ENCODE measurements at regions not wholly inside any gene's neighbourhood (a gene's known extent, or its start where the extent isn't known, plus 50 kb on each side); places are given as distances from the start of the nearest gene placed in this dataset.

GRCh38 chrX:148215726-148216125 lies 234.6 kb downstream of the FMR1NB start:
- H3K27ac ChIP-seq, result no peak overlapping the region
- TF ChIP-seq, protein P1, sequence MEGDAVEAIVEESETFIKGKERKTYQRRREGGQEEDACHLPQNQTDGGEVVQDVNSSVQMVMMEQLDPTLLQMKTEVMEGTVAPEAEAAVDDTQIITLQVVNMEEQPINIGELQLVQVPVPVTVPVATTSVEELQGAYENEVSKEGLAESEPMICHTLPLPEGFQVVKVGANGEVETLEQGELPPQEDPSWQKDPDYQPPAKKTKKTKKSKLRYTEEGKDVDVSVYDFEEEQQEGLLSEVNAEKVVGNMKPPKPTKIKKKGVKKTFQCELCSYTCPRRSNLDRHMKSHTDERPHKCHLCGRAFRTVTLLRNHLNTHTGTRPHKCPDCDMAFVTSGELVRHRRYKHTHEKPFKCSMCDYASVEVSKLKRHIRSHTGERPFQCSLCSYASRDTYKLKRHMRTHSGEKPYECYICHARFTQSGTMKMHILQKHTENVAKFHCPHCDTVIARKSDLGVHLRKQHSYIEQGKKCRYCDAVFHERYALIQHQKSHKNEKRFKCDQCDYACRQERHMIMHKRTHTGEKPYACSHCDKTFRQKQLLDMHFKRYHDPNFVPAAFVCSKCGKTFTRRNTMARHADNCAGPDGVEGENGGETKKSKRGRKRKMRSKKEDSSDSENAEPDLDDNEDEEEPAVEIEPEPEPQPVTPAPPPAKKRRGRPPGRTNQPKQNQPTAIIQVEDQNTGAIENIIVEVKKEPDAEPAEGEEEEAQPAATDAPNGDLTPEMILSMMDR (IDR thresholded peaks at IDR 0.05), result no peak
- H3K9me3 ChIP-seq, result no peaks in the 10 kb centered on the region
- no peaks in the 10 kb centered on the region for H3K27me3 ChIP-seq
- H3K4me3 ChIP-seq (ENCODE audit: low read depth in 1 of 2, low read length in 1 of 2), result no peak overlapping the region
- no peaks in the 10 kb centered on the region for H3K4me1 ChIP-seq (ENCODE audit: control insufficient read depth in 1 of 2, insufficient read depth in 1 of 2, low read depth in 1 of 2, low read length in 1 of 2)
- H3K36me3 ChIP-seq, result no peaks in the 10 kb centered on the region

- no peaks in the 10 kb centered on the region for H3K27me3 ChIP-seq
- TF ChIP-seq, protein P1 (IDR thresholded peaks at IDR 0.05), result no peak
Observed at GRCh38 chrX:148223361-148223760, 242.2 kb downstream of the FMR1NB start.

DNA sequence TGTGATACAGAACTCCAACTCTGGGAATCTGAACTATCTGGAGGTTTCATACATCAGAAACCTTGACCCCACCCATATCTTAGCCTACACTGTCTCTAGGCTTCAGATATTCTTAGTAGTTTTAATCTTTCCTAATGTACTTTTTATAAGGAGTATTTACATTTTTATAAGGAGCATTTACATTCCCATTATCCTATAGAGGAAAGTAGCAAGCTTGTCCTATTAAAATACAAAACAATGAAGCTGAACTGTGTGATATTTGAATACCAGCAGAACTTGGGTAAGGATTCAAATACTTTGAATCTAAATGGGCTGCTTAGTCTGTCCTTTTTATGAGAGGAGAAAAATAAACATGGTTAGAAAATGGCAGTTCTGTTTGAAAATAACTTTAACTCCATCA lies 247.4 kb downstream of the FMR1NB start:
- Histone ChIP-seq H3K27me3 (no peaks in the 10 kb centered on the region), H3K27ac (no peak overlapping the region)
- TF ChIP-seq, protein P1 (IDR thresholded peaks at IDR 0.05), result no peak

More at GRCh38 chrX:148223361-148223760, 242.2 kb downstream of the FMR1NB start:
- Histone ChIP-seq H3K9me3 (no peaks in the 10 kb centered on the region), H3K36me3 (no peaks in the 10 kb centered on the region), H3K27ac (no peak overlapping the region), H3K4me1 (ENCODE audit: control insufficient read depth in 1 of 2, insufficient read depth in 1 of 2, low read depth in 1 of 2, low read length in 1 of 2) (no peaks in the 10 kb centered on the region), H3K4me3 (ENCODE audit: low read depth in 1 of 2, low read length in 1 of 2) (no peak overlapping the region)

DNA sequence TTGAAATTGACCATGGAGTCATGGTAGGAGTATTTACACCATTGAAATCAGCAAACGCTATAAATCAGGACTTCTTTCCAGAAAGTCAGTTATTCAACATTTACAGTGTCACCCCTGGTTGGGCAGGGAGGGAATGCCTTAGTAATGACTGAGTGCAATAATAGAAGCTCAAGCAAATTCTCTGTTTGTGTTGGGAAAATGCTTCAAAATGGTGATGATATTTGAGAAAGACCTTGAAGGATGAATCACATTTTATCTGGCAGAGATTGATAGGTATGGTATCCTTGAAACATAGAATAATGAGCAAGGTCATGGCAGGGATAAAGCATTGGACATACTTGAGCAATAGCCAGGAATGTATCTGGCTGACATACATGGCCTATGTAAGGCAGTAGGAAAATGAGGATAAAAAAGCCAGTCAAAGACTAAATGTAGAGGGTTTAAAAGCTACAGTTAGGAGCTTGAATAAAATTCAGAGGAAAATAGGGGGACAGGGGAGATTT lies 248.7 kb downstream of the FMR1NB start:
- H3K4me3 ChIP-seq (ENCODE audit: low read depth in 1 of 2, low read length in 1 of 2), result no peak overlapping the region

More for the DNA sequence above, 247.4 kb downstream of the FMR1NB start:
- no peaks in the 10 kb centered on the region for H3K36me3 ChIP-seq
- no peak overlapping the region for H3K4me3 ChIP-seq (ENCODE audit: low read depth in 1 of 2, low read length in 1 of 2)
- H3K4me1 ChIP-seq (ENCODE audit: control insufficient read depth in 1 of 2, insufficient read depth in 1 of 2, low read depth in 1 of 2, low read length in 1 of 2), result no peaks in the 10 kb centered on the region
- H3K9me3 ChIP-seq, result no peaks in the 10 kb centered on the region

DNA sequence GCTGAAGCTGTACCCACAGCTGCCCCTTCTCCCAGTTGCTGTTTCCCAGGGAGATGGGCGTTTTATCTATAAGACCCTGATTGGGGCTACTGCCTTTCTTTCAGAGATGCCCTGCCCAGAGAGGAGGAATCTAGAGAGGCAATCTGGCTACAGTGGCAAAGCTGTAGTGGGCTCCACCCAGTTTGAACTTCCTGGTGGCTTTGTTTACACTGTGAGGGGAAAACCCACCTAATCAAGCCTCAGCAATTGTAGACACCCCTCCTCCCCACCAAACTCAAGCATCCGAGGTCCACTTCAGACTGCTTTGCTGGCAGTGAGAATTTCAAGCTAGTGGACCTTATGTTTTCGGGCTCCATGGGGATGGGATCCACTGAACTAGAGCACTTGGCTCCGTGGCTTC lies 240.4 kb upstream of the AFF2 start:
- no peaks in the 10 kb centered on the region for H3K27me3 ChIP-seq
- H3K27ac ChIP-seq, result no peak overlapping the region
- no peak overlapping the region for H3K4me3 ChIP-seq (ENCODE audit: low read depth in 1 of 2, low read length in 1 of 2)
- H3K36me3 ChIP-seq, result no peaks in the 10 kb centered on the region
- TF ChIP-seq, protein P1 (IDR thresholded peaks at IDR 0.05), result no peak
- H3K4me1 ChIP-seq (ENCODE audit: control insufficient read depth in 1 of 2, insufficient read depth in 1 of 2, low read depth in 1 of 2, low read length in 1 of 2), result no peaks in the 10 kb centered on the region
- no peaks in the 10 kb centered on the region for H3K9me3 ChIP-seq

More for the DNA sequence above, 248.7 kb downstream of the FMR1NB start:
- Histone ChIP-seq H3K36me3 (no peaks in the 10 kb centered on the region), H3K4me1 (ENCODE audit: control insufficient read depth in 1 of 2, insufficient read depth in 1 of 2, low read depth in 1 of 2, low read length in 1 of 2) (no peaks in the 10 kb centered on the region), H3K27ac (no peak overlapping the region), H3K27me3 (no peaks in the 10 kb centered on the region), H3K9me3 (no peaks in the 10 kb centered on the region)
- TF ChIP-seq, protein P1 (IDR thresholded peaks at IDR 0.05), result no peak
